GM23338 (cell line): ENCODE measurements at regions not wholly inside any gene's neighbourhood (a gene's known extent, or its start where the extent isn't known, plus 50 kb on each side); places are given as distances from the start of the nearest gene placed in this dataset.

Experiments used
- ATAC-seq: fragments of 200-7000 bp; cut with Tn5 transposase; 3 replicates; pipeline ENCODE4 v1.9.1; 2020
- DNase-seq: peaks from one replicate; pipeline ENCODE4 v3.0.0-alpha.2; 2015; ENCODE audit warnings: low spot score
- H2AFZ ChIP-seq: fragments of 200-600 bp; sonication (generic); 2 replicates; pipeline ENCODE4 v1.8.0; 2016; ENCODE audit warnings: antibody characterized with exemption, mild to moderate bottlenecking, moderate library complexity
- H3F3A ChIP-seq: fragments of 200-600 bp; sonication (generic); replicated peaks from 2 replicates; pipeline ENCODE4 v1.8.0; 2017; ENCODE audit warnings: antibody characterized with exemption, mixed run types, low read depth
- H3K27ac ChIP-seq: fragments of 200-600 bp; sonication (generic); 2 replicates; pipeline ENCODE4 v1.6.1; 2016; ENCODE audit warnings: low read depth
- H3K27me3 ChIP-seq: fragments of 200-600 bp; sonication (generic); 2 replicates; pipeline ENCODE4 v1.8.0; 2016; ENCODE audit warnings: mild to moderate bottlenecking, mixed run types, moderate library complexity; ENCODE audit not compliant: insufficient read depth
- H3K36me3 ChIP-seq: fragments of 200-600 bp; sonication (generic); 2 replicates; pipeline ENCODE4 v1.8.0; 2016; ENCODE audit warnings: mild to moderate bottlenecking; ENCODE audit not compliant: insufficient read depth
- H3K4me1 ChIP-seq: fragments of 200-600 bp; sonication (generic); 2 replicates; pipeline ENCODE4 v1.8.0; 2016; ENCODE audit warnings: mild to moderate bottlenecking, moderate library complexity; ENCODE audit not compliant: insufficient read depth
- H3K4me2 ChIP-seq: fragments of 200-600 bp; sonication (generic); 2 replicates; pipeline ENCODE4 v1.7.1; 2017; ENCODE audit warnings: mixed run types
- H3K4me3 ChIP-seq: fragments of 200-600 bp; sonication (generic); 2 replicates; pipeline ENCODE4 v1.6.1; 2016; ENCODE audit warnings: mixed run types
- H3K79me2 ChIP-seq: fragments of 200-600 bp; sonication (generic); replicated peaks from 2 replicates; pipeline ENCODE4 v1.8.0; 2017; ENCODE audit warnings: mild to moderate bottlenecking; ENCODE audit not compliant: insufficient read depth
- H3K9me2 ChIP-seq: fragments of 200-600 bp; sonication (generic); 2 replicates; pipeline ENCODE4 v1.8.0; 2017; ENCODE audit not compliant: insufficient read depth
- H4K20me1 ChIP-seq: fragments of 200-600 bp; sonication (generic); replicated peaks from 2 replicates; pipeline ENCODE4 v1.8.0; 2017; ENCODE audit warnings: mild to moderate bottlenecking; ENCODE audit not compliant: insufficient read depth
- H3K27ac Mint-ChIP-seq: 2 replicates; pipeline ENCODE4 v1.8.0; 2020; ENCODE audit warnings: inconsistent platforms, mild to moderate bottlenecking, moderate library complexity, mixed read lengths
- H3K27me3 Mint-ChIP-seq: 3 replicates; pipeline ENCODE4 v1.8.0; 2022; ENCODE audit warnings: low read depth, mild to moderate bottlenecking, moderate library complexity, mixed read lengths, inconsistent platforms; ENCODE audit not compliant: insufficient read depth, poor library complexity
- H3K36me3 Mint-ChIP-seq: 3 replicates; pipeline ENCODE4 v1.8.0; 2021; ENCODE audit warnings: low read depth, mild to moderate bottlenecking, inconsistent platforms, moderate library complexity, mixed read lengths
- H3K4me1 Mint-ChIP-seq: 3 replicates; pipeline ENCODE4 v1.8.0; 2020; ENCODE audit warnings: mild to moderate bottlenecking, inconsistent platforms, mixed read lengths
- H3K4me3 Mint-ChIP-seq: 3 replicates; pipeline ENCODE4 v1.8.0; 2021; ENCODE audit warnings: moderate library complexity, mild to moderate bottlenecking, inconsistent platforms, mixed read lengths
- H3K9me3 Mint-ChIP-seq: 3 replicates; pipeline ENCODE4 v1.8.0; 2020; ENCODE audit warnings: moderate library complexity, mild to moderate bottlenecking, inconsistent platforms, mixed read lengths
- CREB1 ChIP-seq: fragments of 250-450 bp; sonication (Bioruptor Pico); IDR thresholded peaks from 2 replicates; pipeline ENCODE4 v1.5.0; 2020; ENCODE audit warnings: low read depth, mild to moderate bottlenecking, moderate library complexity
- EZH2 ChIP-seq: fragments of 200-600 bp; sonication (generic); IDR thresholded peaks from one replicate; pipeline ENCODE4 v1.8.0; 2017; ENCODE audit warnings: antibody characterized with exemption, mild to moderate bottlenecking, low read depth; ENCODE audit not compliant: unreplicated experiment
- EZH2phosphoT487 ChIP-seq: fragments of 200-600 bp; sonication (generic); IDR thresholded peaks from one replicate; pipeline ENCODE4 v1.8.1; 2018; ENCODE audit warnings: antibody characterized with exemption; ENCODE audit not compliant: unreplicated experiment
- JUNB ChIP-seq: IDR thresholded peaks from one replicate; pipeline ENCODE4 v1.6.1; 2016; ENCODE audit warnings: antibody characterized with exemption; ENCODE audit not compliant: unreplicated experiment
- NANOG ChIP-seq: IDR thresholded peaks from 2 replicates; pipeline ENCODE4 v1.6.1; 2016; ENCODE audit warnings: antibody characterized with exemption, borderline replicate concordance
- POLR2AphosphoS5 ChIP-seq: IDR thresholded peaks from 2 replicates; pipeline ENCODE4 v1.6.1; 2016; ENCODE audit warnings: antibody characterized with exemption, low read depth
- REST ChIP-seq: IDR thresholded peaks from one replicate; pipeline ENCODE4 v1.6.1; 2018; ENCODE audit warnings: antibody characterized with exemption; ENCODE audit not compliant: unreplicated experiment
- STAT1 ChIP-seq: IDR thresholded peaks from one replicate; pipeline ENCODE4 v1.6.1; 2016; ENCODE audit warnings: antibody characterized with exemption; ENCODE audit not compliant: unreplicated experiment
- ZNF114 ChIP-seq: fragments of 250-450 bp; sonication (Bioruptor Pico); IDR thresholded peaks from 2 replicates; pipeline ENCODE4 v1.5.0; 2020; ENCODE audit warnings: mild to moderate bottlenecking, moderate library complexity
- ZNF331 ChIP-seq: fragments of 250-450 bp; sonication (Bioruptor Pico); IDR thresholded peaks from 2 replicates; pipeline ENCODE4 v1.5.0; 2020; ENCODE audit warnings: low read depth, mild to moderate bottlenecking, moderate library complexity
- TF ChIP-seq, protein P1 (sequence below): IDR thresholded peaks from 2 replicates; pipeline ENCODE4 v1.6.1; 2016; ENCODE audit warnings: antibody characterized with exemption
- TF ChIP-seq, protein P2 (sequence below): fragments of 250-450 bp; sonication (Bioruptor Pico); IDR thresholded peaks from 2 replicates; pipeline ENCODE4 v1.5.0; 2020; ENCODE audit warnings: mild to moderate bottlenecking, moderate library complexity
- TF ChIP-seq, protein P3 (sequence below), 2 experiments: fragments of 200-600 bp in 1 of 2; sonication (generic) in 1 of 2; conservative IDR thresholded peaks; 2 replicates each; pipeline versions ENCODE4 v1.5.1 to v1.6.1; 2016 to 2017; ENCODE audit warnings: antibody characterized with exemption in 2 of 2, low read depth in 2 of 2, mild to moderate bottlenecking in 2 of 2, moderate library complexity in 1 of 2

- 0 out of 2 replicates have a peak overlapping the region, but pooled peaks have one; percentile 29 for H3K27ac ChIP-seq
- ATAC-seq (no peak), DNase-seq (no peak)
- no peaks in the 10 kb centered on the region for H4K20me1 ChIP-seq
- H3K9me3 Mint-ChIP-seq: no peaks in the 10 kb centered on the region
- no peaks in the 10 kb centered on the region for H3K36me3 ChIP-seq
- H3F3A ChIP-seq: no peaks in the 10 kb centered on the region
- H3K4me2 ChIP-seq: no peak overlapping the region
- no peak overlapping the region for H3K4me3 ChIP-seq
- H3K4me1 Mint-ChIP-seq: peaks cover 16% of the 10 kb centered on the region
- H3K27me3 Mint-ChIP-seq: peaks cover 2% of the 10 kb centered on the region
- TF ChIP-seq, protein P1, sequence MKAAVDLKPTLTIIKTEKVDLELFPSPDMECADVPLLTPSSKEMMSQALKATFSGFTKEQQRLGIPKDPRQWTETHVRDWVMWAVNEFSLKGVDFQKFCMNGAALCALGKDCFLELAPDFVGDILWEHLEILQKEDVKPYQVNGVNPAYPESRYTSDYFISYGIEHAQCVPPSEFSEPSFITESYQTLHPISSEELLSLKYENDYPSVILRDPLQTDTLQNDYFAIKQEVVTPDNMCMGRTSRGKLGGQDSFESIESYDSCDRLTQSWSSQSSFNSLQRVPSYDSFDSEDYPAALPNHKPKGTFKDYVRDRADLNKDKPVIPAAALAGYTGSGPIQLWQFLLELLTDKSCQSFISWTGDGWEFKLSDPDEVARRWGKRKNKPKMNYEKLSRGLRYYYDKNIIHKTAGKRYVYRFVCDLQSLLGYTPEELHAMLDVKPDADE: no peak
- TF ChIP-seq JUNB (no peak), ZNF331 (CRISPR knock-in tag) (no peak), POLR2AphosphoS5 (no peak), NANOG (no peak), EZH2 (no peak), STAT1 (no peak), EZH2phosphoT487 (no peak), REST (no peak), ZNF114 (no peak), CREB1 (CRISPR knock-in tag) (no peak)
- TF ChIP-seq, protein P2, sequence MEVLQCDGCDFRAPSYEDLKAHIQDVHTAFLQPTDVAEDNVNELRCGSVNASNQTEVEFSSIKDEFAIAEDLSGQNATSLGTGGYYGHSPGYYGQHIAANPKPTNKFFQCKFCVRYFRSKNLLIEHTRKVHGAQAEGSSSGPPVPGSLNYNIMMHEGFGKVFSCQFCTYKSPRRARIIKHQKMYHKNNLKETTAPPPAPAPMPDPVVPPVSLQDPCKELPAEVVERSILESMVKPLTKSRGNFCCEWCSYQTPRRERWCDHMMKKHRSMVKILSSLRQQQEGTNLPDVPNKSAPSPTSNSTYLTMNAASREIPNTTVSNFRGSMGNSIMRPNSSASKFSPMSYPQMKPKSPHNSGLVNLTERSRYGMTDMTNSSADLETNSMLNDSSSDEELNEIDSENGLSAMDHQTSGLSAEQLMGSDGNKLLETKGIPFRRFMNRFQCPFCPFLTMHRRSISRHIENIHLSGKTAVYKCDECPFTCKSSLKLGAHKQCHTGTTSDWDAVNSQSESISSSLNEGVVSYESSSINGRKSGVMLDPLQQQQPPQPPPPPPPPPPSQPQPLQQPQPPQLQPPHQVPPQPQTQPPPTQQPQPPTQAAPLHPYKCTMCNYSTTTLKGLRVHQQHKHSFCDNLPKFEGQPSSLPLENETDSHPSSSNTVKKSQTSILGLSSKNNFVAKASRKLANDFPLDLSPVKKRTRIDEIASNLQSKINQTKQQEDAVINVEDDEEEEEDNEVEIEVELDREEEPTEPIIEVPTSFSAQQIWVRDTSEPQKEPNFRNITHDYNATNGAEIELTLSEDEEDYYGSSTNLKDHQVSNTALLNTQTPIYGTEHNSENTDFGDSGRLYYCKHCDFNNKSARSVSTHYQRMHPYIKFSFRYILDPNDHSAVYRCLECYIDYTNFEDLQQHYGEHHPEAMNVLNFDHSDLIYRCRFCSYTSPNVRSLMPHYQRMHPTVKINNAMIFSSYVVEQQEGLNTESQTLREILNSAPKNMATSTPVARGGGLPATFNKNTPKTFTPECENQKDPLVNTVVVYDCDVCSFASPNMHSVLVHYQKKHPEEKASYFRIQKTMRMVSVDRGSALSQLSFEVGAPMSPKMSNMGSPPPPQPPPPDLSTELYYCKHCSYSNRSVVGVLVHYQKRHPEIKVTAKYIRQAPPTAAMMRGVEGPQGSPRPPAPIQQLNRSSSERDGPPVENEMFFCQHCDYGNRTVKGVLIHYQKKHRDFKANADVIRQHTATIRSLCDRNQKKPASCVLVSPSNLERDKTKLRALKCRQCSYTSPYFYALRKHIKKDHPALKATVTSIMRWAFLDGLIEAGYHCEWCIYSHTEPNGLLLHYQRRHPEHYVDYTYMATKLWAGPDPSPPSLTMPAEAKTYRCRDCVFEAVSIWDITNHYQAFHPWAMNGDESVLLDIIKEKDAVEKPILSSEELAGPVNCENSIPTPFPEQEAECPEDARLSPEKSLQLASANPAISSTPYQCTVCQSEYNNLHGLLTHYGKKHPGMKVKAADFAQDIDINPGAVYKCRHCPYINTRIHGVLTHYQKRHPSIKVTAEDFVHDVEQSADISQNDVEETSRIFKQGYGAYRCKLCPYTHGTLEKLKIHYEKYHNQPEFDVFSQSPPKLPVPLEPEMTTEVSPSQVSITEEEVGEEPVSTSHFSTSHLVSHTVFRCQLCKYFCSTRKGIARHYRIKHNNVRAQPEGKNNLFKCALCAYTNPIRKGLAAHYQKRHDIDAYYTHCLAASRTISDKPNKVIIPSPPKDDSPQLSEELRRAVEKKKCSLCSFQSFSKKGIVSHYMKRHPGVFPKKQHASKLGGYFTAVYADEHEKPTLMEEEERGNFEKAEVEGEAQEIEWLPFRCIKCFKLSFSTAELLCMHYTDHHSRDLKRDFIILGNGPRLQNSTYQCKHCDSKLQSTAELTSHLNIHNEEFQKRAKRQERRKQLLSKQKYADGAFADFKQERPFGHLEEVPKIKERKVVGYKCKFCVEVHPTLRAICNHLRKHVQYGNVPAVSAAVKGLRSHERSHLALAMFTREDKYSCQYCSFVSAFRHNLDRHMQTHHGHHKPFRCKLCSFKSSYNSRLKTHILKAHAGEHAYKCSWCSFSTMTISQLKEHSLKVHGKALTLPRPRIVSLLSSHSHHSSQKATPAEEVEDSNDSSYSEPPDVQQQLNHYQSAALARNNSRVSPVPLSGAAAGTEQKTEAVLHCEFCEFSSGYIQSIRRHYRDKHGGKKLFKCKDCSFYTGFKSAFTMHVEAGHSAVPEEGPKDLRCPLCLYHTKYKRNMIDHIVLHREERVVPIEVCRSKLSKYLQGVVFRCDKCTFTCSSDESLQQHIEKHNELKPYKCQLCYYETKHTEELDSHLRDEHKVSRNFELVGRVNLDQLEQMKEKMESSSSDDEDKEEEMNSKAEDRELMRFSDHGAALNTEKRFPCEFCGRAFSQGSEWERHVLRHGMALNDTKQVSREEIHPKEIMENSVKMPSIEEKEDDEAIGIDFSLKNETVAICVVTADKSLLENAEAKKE (CRISPR knock-in tag): no peak
- TF ChIP-seq, protein P3, sequence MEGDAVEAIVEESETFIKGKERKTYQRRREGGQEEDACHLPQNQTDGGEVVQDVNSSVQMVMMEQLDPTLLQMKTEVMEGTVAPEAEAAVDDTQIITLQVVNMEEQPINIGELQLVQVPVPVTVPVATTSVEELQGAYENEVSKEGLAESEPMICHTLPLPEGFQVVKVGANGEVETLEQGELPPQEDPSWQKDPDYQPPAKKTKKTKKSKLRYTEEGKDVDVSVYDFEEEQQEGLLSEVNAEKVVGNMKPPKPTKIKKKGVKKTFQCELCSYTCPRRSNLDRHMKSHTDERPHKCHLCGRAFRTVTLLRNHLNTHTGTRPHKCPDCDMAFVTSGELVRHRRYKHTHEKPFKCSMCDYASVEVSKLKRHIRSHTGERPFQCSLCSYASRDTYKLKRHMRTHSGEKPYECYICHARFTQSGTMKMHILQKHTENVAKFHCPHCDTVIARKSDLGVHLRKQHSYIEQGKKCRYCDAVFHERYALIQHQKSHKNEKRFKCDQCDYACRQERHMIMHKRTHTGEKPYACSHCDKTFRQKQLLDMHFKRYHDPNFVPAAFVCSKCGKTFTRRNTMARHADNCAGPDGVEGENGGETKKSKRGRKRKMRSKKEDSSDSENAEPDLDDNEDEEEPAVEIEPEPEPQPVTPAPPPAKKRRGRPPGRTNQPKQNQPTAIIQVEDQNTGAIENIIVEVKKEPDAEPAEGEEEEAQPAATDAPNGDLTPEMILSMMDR (conservative IDR thresholded peaks at IDR 0.05; ENCODE audit: low read depth in 2 of 2): no peak
- no peak overlapping the region for H3K4me3 Mint-ChIP-seq
- H3K9me2 ChIP-seq: no peaks in the 10 kb centered on the region
- H2AFZ ChIP-seq: no peak overlapping the region
- no peaks in the 10 kb centered on the region; the same call in 2 of the 3 replicates for H3K36me3 Mint-ChIP-seq
- peaks cover 5% of the 10 kb centered on the region; the same call in 1 of the 2 replicates for H3K79me2 ChIP-seq
- peaks cover 6% of the 10 kb centered on the region; the same call in 1 of the 2 replicates for H3K4me1 ChIP-seq
- H3K27me3 ChIP-seq: no peaks in the 10 kb centered on the region
- H3K27ac Mint-ChIP-seq: no peak overlapping the region
Measured at GRCh38 chr6:21998582-21998981, 298.3 kb downstream of the PRL start.
